GM03348 (cell line): ENCODE measurements at regions not wholly inside any gene's neighbourhood (a gene's known extent, or its start where the extent isn't known, plus 50 kb on each side); places are given as distances from the start of the nearest gene placed in this dataset.
"Not testable (repeated sequence)": the region's sequence is repeated elsewhere in the genome, so short reads cannot be mapped to it uniquely, and the experiment has no call there.

ENCODE experiments used
- DNase-seq: peaks from one replicate; pipeline ENCODE4 v3.0.0; 2012; ENCODE audit warnings: low spot score

GRCh38 chr18:78790960-78791359 is 188.7 kb upstream of the SALL3 start:
- no peak for DNase-seq

DNA sequence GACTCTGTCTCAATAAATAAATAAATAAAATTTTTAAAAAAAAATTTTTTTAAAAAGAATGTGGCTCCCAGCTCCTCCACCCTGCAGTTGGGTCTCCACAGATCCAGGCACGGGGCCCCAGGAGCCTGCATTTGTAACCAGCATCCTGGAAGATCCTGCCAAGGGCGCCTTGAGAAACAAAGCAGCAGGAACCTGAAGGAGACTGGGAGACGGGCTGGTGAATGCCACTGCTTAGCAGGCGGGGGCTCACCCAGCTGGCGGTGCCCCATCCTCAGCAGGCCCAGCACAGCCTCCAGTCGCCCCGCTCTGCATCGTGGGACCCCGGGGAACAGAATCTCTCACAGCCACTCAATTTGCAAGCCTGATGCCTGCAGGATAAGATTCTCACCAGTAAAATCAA is 187.5 kb upstream of the SALL3 start:
- DNase-seq: no peak

- no peak for DNase-seq
These were observed 186.9 kb upstream of the SALL3 start for GRCh38 chr18:78792736-78793135.

- DNase-seq: no peak
These were observed 186.1 kb upstream of the SALL3 start for GRCh38 chr18:78793313-78794070.

- no peak for DNase-seq
These were observed 185.6 kb upstream of the SALL3 start for GRCh38 chr18:78794071-78794430.

DNA sequence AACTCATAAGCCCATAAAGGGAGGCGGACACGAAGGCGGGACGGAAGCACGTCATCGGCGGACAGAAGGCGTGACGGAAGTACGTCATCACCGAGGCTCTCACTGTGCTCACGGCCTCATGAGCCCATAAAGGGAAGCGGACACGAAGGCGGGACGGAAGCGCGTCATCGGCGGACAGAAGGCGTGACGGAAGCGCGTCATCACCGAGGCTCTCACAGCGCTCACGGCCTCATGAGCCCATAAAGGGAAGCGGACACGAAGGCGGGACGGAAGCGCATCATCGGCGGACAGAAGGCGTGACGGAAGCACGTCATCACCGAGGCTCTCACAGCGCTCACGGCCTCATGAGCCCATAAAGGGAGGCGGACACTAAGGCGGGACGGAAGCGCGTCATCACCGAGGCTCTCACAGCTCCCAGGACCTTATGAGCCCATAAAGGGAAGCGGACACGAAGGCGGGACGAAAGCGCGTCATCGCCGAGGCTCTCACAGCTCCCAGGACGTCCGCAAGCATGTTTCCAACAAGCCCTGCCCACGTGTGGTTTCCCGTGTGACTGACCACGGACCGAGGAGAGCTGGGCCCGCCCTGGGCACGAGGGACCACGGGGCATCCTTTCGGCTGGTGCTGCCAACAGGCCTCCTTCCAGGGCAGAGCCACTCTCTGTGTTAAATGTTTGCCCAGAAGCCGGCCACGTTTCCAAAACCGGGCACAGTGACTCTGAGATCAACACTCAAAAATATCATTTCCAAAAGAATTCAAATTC is 182.7 kb upstream of the SALL3 start:
- no peak for DNase-seq

DNA sequence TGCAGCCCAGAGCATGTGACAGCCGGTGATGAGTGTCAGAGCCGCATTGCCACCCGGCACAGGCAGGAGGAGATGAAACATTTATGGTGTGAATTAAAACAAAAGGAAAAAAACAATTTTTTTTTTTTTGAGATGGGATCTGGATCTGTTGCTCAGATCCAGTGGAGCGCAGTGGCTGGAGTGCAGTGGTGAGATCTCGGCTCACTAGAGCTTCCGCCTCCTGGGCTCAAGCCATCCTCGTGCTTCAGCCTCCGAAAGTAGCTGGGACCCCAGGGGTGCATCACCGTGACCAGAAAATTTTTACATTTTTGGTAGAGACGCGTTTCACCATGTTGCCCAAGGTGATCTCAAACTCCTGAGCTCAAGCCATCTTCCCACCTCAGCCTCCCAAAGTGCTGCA is 182.1 kb upstream of the SALL3 start:
- no peak for DNase-seq

GRCh38 chr18:78798402-78799175 is 181.0 kb upstream of the SALL3 start:
- DNase-seq: no peak

DNA sequence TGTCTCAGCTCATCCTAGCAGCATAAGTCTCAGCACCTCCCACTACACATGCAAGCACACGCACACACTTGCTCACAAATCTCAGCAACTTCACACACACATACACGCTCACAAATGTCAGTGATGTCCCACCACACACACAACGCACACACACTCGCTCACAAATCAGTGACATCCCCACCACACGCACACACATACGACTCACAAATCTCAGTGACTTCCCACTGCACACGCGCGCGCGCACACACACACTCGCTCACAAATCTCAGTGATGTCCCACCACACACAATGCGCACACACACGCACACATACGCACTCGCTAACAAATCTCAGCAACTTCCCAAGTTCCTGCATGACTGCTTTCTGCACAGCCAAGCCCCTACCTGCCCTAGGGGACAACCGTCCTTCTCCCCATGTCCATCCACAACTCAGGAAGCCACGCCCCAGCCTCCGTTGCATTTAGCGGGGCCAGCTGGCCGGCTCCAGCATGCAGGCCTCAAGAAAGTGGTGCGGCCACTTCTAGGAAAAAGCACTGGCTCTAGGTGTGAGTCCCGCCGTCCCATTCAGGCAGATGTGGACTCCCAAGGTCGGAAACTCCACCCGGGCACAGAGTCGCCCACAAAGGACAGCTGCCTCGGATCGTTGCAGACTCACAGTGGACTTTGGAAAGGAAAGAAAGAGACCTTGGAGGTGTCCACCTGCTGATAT is 180.1 kb upstream of the SALL3 start:
- no peak for DNase-seq

DNA sequence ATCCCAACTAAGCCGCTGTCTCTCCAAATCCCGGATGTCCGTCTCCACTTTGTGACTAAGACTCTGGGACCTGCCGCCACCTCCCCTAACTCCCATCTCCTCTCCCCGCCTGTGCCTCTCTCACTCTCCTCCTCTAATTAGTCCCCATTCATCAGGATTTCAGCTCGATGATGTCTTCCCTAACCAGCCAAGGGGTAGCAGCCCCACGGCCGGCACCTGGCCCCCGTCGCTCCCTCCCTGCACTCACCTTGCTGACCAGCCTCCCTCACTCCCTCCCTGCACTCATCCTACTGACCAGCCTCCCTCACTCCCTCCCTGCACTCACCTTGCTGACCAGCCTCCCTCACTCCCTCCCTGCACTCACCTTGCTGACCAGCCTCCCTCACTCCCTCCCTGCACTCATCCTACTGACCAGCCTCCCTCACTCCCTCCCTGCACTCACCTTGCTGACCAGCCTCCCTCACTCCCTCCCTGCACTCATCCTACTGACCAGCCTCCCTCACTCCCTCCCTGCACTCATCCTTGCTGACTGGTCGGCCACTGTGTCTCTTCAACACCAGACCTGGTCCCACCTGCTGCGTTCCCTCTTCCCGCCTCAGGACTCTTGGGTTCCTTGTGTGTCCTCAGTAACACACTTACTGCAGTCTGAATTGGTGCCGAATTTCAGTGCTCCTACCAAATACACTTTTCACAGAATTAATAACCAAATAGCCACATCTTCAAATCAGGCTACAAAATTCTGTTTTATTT is 179.3 kb upstream of the SALL3 start:
- DNase-seq: not testable (repeated sequence)

GRCh38 chr18:78801011-78801410 is 178.6 kb upstream of the SALL3 start:
- no peak for DNase-seq

DNA sequence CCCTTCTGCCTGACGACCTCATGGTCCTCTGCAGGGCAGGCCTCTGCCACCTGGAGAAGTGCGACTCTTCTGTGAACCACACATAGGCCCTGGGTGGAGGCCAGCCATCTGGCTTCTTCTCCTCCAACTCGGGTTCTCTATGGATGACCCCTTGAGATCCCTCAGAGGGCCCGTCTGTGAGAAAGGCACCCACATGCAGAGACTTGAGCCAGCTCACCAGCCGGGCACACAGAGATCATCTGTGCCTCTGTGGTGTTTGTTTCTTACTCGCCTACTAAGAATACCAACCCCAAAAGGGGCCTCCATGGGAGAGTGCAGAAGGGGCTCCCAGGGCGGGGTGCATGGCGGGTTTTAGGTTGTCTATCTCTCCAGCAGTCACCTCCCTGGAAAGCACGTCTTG is 176.5 kb upstream of the SALL3 start:
- no peak for DNase-seq

DNA sequence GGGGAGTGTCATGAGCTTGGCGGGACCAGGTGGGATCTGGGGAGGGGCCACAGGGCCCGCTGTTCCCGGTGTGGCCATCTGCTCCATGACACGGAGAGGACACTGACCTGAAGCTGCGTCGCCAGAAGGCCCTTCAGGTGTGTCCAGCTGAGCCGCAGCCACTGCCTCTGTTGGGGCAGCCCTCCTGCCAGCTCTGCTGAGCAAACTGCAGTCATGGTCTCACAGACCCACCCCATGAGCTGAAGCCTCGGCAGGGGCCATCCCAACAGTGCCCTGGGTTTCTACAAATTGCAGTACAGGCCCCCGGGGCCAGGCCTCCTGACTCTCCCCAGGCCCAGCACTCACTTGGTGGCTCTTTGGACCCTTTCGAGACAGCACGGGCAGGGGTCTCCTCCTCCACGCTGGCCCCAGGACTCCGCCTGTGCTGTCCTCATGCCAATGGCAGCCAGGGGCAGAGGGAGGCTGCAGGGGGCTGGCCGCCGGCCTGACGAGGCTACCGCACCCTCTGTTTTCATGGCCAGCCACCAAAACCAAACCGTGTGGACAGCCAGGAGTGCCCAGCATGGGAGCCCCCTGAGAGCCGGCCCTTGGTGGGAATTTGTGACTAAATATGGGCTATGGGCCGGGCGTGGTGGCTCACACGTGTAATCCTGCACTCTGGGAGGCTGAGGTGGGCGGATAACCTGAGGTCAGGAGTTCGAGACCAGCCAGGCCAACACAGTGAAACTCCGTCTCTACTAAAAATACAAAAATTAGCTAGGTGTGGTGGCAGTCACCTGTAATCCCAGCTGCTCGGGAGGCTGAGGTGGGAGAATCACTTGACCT is 175.2 kb upstream of the SALL3 start:
- DNase-seq: no peak

GRCh38 chr18:78805840-78806239 is 173.8 kb upstream of the SALL3 start:
- no peak for DNase-seq

DNA sequence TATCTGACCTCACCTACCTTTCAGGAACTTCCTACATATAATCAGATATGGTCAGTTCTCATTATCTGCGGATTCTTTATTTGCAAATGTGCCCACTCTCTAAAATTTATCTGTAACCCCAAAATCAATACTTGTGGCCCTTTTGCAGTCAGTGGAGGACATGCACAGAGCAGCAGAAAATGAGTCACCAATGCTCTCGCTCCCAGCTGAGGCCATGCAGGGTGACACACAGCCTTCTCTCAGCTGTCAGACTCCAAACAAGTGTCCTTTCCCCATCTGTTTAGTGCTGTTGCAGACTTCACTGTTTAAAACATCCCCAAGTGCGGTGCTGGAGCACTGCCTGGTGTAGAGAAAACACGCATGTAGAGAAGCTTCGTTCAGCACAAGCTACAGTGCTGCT is 171.9 kb upstream of the SALL3 start:
- no peak for DNase-seq

- no peak for DNase-seq
These were observed 169.8 kb upstream of the SALL3 start for GRCh38 chr18:78809845-78810244.

- DNase-seq: no peak
These were observed 168.9 kb upstream of the SALL3 start for GRCh38 chr18:78810706-78811105.

DNA sequence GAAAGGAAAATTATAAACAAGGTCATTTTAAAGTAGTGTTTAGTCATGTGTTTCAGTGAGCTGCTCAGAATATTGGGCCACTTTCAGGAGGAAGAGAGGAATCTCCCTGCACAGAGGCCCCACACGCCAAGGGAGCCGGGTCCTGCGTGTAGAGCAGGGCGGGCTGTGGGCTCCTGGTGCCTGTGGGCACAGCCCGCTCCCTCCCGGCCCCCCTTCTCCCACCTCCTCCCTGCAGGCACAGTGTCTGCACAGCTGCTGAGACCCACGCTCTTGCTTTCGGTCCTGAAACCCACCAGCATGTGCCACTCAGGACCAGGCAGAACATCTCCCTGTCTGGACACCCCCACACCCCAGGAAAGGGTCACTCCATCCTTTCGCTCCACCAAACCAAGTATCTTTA is 167.6 kb upstream of the SALL3 start:
- DNase-seq: no peak

DNA sequence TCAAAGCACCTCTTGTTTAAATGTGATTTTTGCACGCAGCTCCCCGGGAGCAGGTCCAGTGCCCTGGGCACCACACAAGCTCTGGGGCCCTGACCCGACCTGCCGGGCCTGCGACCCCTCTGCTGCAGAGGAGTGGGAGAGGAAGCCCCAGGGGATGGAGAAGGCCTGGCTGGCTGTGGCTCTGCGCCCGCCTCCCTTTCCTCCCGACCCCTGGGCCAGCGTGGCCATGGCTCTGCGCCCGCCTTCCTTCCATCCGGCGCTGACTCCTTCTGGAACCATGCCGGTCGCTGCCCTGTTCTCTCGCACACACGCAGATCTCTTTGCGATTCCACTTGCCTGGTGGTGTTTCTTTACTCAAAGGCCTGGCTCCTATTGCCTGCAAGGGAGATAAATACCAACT is 166.5 kb upstream of the SALL3 start:
- no peak for DNase-seq

- DNase-seq: no peak
These were observed 165.5 kb upstream of the SALL3 start for GRCh38 chr18:78813936-78814710.
